HG02798 (cell line): ENCODE measurements at regions not wholly inside any gene's neighbourhood (a gene's known extent, or its start where the extent isn't known, plus 50 kb on each side); places are given as distances from the start of the nearest gene placed in this dataset.
"Not testable (repeated sequence)": the region's sequence is repeated elsewhere in the genome, so short reads cannot be mapped to it uniquely, and the experiment has no call there.

Experiments used
- ATAC-seq: cut with Tn5 transposase; IDR thresholded peaks from one replicate; pipeline ENCODE4 v1.9.1; 2021; ENCODE audit warnings: mild to moderate bottlenecking; ENCODE audit not compliant: unreplicated experiment, poor library complexity

DNA sequence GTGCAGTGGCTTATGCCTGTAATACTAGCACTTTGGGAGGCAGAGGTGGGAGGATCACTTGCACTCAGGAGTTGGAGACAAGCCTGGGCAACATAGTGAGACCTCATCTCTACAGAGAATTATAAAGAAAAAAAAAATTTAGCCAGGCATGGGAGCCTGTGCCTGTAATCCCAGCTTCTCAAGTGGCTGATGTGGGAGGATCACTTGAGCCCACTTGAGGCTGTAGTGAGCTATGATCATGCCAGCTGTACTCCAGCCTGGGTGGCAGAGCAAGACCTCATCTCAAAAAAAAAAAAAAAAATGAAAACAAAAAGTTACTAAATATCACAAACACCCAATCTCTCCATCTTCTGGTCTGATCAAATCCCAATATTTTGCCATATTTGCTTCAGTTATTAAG lies 142.6 kb downstream of the DAZ2 start:
- ATAC-seq: not testable (repeated sequence)

GRCh38 chrY:23363239-23363997 lies 144.1 kb downstream of the DAZ2 start:
- not testable (repeated sequence) for ATAC-seq

- ATAC-seq: not testable (repeated sequence)
These were observed 144.8 kb downstream of the DAZ2 start for GRCh38 chrY:23364174-23364573.

- not testable (repeated sequence) for ATAC-seq
These were observed 177.8 kb downstream of the DAZ2 start for GRCh38 chrY:23397132-23397531.

DNA sequence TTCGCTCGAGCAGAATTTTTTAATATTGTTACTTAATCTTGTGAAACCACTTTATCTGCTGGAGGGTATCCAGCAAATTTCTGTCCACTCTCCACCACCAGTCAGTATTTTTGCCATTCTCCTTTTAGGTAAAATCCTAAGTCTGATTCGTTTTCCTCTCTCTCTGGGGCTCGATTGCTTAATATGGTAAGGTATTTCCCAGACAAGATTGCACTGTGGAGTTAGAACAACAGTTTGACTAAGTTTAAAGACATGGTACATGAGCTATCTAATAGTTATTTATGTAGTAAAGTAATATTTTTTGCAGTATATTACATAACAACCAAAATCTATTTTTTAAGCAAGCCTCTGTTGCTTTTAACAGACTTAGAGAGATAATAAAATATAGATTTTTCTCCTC lies 181.9 kb downstream of the DAZ2 start:
- not testable (repeated sequence) for ATAC-seq

GRCh38 chrY:23401818-23402217 lies 182.5 kb downstream of the DAZ2 start:
- ATAC-seq: not testable (repeated sequence)

DNA sequence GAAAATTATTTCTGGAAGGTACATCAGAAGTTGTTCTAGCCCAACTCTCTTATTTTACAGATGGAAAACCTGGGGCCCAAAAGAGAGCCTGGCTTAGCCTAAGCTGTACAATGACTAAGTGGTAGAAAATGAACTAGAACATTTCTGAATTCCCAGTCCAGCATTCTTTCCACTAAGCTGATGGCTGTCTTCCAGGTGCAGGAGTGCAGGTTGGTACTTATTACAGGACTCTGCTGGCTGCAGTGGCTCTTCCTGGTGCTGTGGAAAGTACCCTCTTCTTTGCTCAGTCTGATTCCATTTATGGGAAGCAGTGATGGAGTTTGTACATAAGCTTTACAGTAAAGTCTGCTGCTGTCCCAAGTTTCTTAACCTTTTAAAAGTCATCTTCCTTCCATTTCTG lies 196.6 kb downstream of the DAZ2 start:
- not testable (repeated sequence) for ATAC-seq

DNA sequence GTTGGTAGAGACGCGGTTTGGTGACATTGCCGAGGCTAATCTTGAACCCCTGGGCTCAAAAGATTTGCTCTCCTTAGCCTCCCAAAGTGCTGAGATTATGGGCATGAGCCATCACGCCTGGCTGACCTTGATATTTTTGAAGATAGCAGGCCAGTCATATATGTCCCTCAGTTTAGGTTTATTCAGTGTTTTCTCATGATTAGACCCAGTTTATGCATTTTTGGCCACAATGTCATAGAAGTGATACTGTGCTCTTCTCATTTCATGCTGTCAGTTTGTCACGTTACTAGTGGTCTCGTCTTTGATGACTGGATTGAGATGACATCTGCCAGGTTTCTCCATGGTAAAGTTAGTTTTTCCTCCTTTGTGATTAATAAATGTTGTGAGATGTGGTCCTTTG lies 209.9 kb downstream of the DAZ2 start:
- not testable (repeated sequence) for ATAC-seq

GRCh38 chrY:23444742-23445141 lies 225.4 kb downstream of the DAZ2 start:
- ATAC-seq: peak; percentile 68

- not testable (repeated sequence) for ATAC-seq
These were observed 225.9 kb downstream of the DAZ2 start for GRCh38 chrY:23445225-23445624.

DNA sequence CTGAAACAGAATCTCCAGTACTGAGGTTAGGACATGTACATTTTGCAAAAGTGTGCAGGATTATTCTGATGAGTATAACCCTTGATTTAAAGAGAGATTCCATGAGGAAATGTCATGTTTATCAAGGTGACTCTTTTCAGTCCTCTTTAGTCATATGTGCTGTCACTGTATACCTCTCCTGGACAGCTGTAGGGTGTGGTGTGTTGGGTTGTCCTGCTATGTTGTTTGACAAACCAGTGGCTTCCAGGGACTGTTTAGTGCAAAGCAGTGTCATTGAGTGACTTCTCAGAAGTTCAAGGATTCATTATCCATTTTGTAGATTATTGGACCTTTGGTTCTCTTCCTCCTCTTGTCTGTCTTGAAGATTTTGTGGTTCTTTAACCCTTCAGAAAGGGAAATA lies 236.3 kb downstream of the DAZ2 start:
- not testable (repeated sequence) for ATAC-seq

- ATAC-seq: not testable (repeated sequence)
These were observed 283.6 kb downstream of the DAZ2 start for GRCh38 chrY:23502883-23503282.
